T-helper 1 cell treated with Interleukin-12 subunit alpha and Interleukin-12 subunit beta and Interleukin-4 antibody, amounts not matched to agents 30 μg/mL and 1 μg/mL, for 36 hours (primary cell): ENCODE measurements at regions not wholly inside any gene's neighbourhood (a gene's known extent, or its start where the extent isn't known, plus 50 kb on each side); places are given as distances from the start of the nearest gene placed in this dataset.

Experiments used
- H3K27ac Mint-ChIP-seq: one replicate; pipeline ENCODE4 v1.8.0; 2021; ENCODE audit warnings: mild to moderate bottlenecking, mixed read lengths
- H3K27me3 Mint-ChIP-seq: one replicate; pipeline ENCODE4 v1.8.0; 2021; ENCODE audit warnings: low read depth, mixed read lengths
- H3K36me3 Mint-ChIP-seq: one replicate; pipeline ENCODE4 v1.8.0; 2021; ENCODE audit warnings: low read depth, mixed read lengths
- H3K4me1 Mint-ChIP-seq: one replicate; pipeline ENCODE4 v1.8.0; 2021; ENCODE audit warnings: low read depth, mixed read lengths
- H3K4me3 Mint-ChIP-seq: one replicate; pipeline ENCODE4 v1.8.0; 2021; ENCODE audit warnings: mild to moderate bottlenecking, moderate library complexity, mixed read lengths
- H3K9me3 Mint-ChIP-seq: one replicate; pipeline ENCODE4 v1.8.0; 2021; ENCODE audit warnings: mixed read lengths

DNA sequence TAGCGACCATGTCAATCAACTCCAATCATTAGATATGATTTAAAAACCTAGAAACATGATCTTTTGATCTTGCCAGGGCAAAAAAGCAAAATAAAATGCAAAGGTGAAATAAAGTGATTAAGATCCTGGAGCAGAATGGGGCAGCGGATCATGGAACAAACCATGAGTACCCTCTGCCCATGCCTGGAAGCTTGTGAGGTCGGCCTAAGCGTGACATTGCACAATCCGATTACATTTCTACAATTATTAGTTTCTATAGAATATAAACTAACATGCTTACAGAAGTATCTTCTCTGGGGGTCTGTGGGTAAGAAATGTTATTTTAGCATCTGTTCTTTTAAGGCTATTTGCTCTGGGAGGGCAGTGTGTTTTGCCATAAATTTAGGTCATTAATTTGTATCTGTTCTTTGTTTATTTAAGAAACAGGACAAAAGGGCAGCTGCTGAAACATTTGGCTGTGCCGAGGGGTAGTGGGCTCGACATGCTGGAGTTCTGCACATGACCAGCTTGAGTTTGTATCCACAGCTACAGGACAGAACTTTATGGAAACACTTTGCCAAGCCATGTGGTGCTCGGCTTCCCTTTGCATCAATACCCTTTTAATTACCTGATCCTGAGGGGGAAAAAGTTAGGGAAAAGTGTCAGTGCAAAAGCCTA, 55.9 kb downstream of the ZBTB18 start:
- Mint-ChIP-seq H3K27me3 (peaks cover 3% of the 10 kb centered on the region), H3K36me3 (no peaks in the 10 kb centered on the region), H3K27ac (no peak overlapping the region), H3K4me3 (no peak overlapping the region), H3K4me1 (no peaks in the 10 kb centered on the region), H3K9me3 (no peaks in the 10 kb centered on the region)

DNA sequence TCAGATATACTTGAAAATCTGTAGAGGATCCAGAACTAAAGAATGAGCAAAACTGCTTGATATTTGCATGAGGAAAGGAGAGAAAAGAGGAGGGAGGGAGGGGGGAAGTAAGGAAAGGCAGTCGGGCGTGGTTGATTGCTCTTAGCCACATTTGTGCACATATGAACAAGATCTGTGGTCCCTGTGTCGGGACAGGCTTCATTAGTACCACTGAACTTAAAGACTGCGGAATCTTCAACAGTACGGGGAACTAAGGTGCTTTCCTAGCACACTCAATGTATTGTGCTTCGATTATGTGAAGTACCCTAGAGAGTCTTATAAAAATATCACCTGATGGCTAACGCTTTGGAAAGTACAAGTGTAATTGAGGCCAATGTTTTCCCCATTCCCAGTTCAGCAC, 59.9 kb downstream of the ZBTB18 start:
- no peaks in the 10 kb centered on the region for H3K36me3 Mint-ChIP-seq
- H3K27me3 Mint-ChIP-seq, result peaks cover 3% of the 10 kb centered on the region
- H3K27ac Mint-ChIP-seq, result no peak overlapping the region
- H3K9me3 Mint-ChIP-seq, result no peaks in the 10 kb centered on the region
- no peaks in the 10 kb centered on the region for H3K4me1 Mint-ChIP-seq
- H3K4me3 Mint-ChIP-seq, result no peak overlapping the region

DNA sequence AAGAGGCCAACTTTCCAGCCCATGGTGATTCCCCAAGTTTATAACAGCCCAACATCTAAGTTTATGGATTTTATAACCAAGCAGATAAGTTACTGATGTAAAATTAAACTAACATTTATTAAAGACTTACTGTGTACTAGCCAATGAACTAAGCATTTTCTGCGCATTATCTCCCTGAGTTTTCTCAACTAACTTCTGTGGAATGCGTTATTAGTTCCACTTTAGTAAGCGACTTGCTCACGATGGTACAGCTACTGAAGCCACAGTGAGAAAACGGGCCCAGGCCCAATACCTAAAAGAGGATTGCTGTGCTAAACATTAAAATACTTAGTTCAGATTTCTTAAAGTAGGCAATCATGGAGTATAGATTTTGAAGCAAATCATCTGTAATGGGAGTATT, 61.0 kb downstream of the ZBTB18 start:
- Mint-ChIP-seq H3K4me3 (no peak overlapping the region), H3K9me3 (no peaks in the 10 kb centered on the region), H3K4me1 (no peaks in the 10 kb centered on the region), H3K36me3 (no peaks in the 10 kb centered on the region), H3K27ac (no peak overlapping the region), H3K27me3 (peaks cover 3% of the 10 kb centered on the region)

DNA sequence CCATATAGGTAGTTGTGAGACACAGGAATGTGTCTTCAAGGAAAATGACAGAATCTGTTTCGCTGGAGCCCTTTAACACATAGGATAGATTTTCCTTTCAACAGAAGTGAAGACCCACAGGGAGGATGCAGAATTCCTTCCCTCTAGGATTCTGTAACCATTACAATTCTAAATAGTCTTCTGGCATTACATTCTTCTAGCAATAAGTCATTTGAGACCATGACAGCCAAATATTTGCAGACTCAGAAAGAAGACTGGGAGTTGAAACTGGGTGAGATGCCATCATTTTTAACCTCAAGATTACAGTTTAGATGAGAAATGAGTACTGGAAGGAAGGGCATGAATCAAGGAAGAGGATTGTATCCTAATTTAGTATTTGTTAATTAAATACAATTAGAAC, 61.6 kb downstream of the ZBTB18 start:
- Mint-ChIP-seq H3K9me3 (no peaks in the 10 kb centered on the region), H3K27ac (no peak overlapping the region), H3K4me1 (no peaks in the 10 kb centered on the region), H3K27me3 (peaks cover 3% of the 10 kb centered on the region), H3K4me3 (no peak overlapping the region), H3K36me3 (no peaks in the 10 kb centered on the region)

DNA sequence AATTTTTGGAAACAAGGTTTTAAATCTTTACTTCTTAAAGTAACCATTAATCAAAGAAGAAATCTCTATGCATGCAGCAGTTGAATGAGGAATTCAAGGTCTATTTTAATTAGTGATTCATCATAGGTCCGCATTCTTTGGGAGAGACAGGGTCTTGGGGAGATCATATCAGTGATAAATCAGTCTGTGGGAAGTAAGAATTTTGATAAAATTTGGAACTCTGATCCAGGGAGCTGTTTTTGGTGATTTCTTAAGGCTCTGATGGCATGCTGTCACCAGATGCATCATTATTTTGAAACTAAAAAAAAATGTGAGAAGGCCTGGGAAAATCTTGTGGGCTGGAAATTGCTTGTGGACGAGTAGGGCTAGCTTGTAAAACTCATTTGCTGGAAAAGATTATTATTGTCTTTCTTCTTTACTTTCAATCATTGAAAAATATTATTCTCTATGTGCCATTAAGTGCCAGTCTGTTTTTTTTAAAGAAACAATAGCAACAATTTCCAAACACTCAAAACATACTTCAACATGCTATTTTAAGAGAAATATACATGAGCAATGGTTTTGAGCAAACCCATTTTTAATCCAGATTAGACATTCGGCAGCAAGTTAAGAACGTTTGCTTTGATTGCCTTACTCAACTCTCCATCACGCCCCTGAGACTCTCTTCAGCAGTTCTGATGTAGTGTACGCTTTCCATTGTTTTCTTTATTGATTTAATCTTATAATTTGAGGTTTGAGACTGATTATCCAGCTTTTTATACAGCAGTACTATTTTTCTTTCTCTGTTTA, 62.6 kb downstream of the ZBTB18 start:
- Mint-ChIP-seq H3K4me1 (no peaks in the 10 kb centered on the region), H3K36me3 (no peaks in the 10 kb centered on the region), H3K4me3 (no peak overlapping the region), H3K9me3 (no peaks in the 10 kb centered on the region), H3K27me3 (peaks cover 3% of the 10 kb centered on the region), H3K27ac (no peak overlapping the region)

DNA sequence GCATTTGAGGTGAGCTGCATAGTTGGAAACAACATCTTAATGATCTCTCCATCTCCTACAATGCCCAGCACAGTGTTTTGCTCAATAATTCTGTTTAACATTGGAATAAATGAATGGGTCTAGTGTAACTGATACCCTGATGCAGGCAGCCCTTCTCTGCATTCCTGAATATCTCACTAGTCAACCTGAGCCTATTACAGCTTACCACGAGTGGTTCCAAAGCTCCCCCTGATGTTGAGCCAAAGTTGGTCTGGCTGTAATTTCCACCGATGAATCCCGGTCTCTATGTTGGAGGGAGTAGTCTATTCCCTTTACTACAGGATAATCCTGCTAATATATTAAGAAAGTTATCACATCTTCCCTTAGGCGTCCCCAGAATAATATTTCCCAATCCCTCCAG, 63.8 kb downstream of the ZBTB18 start:
- no peaks in the 10 kb centered on the region for H3K9me3 Mint-ChIP-seq
- H3K4me3 Mint-ChIP-seq, result no peak overlapping the region
- no peak overlapping the region for H3K27ac Mint-ChIP-seq
- no peaks in the 10 kb centered on the region for H3K36me3 Mint-ChIP-seq
- no peaks in the 10 kb centered on the region for H3K4me1 Mint-ChIP-seq
- H3K27me3 Mint-ChIP-seq, result peaks cover 2% of the 10 kb centered on the region

DNA sequence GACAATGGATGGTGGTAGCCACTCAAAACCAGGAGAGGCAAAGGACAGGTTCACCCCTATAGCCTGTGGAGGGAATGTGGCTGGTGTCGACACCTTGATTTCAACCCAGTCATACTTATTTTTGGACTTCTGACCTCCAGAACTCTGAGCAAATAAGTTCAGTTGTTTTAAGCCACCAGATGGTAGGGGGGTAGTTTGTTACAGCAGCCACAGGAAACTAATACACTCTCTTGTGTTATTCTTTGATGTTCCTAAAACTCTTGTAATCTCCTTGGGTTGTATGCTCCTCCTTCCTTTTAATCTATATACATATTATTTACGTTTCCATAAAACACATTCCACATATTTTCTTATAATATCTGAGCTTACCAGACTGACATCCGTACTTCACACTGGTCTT, 65.9 kb downstream of the ZBTB18 start:
- H3K9me3 Mint-ChIP-seq, result no peaks in the 10 kb centered on the region
- no peaks in the 10 kb centered on the region for H3K36me3 Mint-ChIP-seq
- H3K4me1 Mint-ChIP-seq, result no peaks in the 10 kb centered on the region
- H3K27ac Mint-ChIP-seq, result no peak overlapping the region
- H3K4me3 Mint-ChIP-seq, result no peak overlapping the region
- no peaks in the 10 kb centered on the region for H3K27me3 Mint-ChIP-seq

DNA sequence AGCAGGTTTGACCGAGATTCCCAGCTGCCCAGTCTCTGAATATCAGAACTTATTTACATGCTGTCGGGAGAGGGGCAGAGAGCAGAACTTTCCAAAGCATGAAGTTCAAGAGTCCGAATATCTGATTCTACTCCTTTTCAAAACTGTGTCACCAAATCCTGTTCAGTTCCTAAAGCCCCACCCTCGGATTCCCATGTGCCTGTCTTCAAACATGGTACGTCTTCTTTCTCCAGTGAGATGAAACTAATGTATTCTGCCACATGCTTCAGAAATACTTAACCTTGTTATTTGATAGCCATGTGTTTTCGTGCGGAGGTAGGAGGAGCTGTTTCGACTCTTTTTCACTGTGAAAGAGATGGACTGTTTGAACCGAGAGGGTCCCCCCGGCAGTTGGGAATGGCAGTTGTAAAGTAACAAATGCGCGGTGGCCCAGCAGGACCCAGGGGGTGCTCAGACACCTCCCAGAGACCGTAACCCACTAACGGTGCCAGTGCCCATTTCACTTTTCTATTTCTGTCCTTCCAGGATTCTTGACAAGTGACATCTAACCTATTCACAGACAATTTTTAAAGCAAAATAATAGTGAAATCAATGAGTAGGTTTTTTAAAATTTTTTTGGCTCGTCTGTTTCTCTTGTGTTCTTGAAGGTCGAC, 67.2 kb downstream of the ZBTB18 start:
- no peaks in the 10 kb centered on the region for H3K27me3 Mint-ChIP-seq
- H3K4me1 Mint-ChIP-seq, result no peaks in the 10 kb centered on the region
- H3K36me3 Mint-ChIP-seq, result no peaks in the 10 kb centered on the region
- no peak overlapping the region for H3K27ac Mint-ChIP-seq
- no peaks in the 10 kb centered on the region for H3K9me3 Mint-ChIP-seq
- no peak overlapping the region for H3K4me3 Mint-ChIP-seq

DNA sequence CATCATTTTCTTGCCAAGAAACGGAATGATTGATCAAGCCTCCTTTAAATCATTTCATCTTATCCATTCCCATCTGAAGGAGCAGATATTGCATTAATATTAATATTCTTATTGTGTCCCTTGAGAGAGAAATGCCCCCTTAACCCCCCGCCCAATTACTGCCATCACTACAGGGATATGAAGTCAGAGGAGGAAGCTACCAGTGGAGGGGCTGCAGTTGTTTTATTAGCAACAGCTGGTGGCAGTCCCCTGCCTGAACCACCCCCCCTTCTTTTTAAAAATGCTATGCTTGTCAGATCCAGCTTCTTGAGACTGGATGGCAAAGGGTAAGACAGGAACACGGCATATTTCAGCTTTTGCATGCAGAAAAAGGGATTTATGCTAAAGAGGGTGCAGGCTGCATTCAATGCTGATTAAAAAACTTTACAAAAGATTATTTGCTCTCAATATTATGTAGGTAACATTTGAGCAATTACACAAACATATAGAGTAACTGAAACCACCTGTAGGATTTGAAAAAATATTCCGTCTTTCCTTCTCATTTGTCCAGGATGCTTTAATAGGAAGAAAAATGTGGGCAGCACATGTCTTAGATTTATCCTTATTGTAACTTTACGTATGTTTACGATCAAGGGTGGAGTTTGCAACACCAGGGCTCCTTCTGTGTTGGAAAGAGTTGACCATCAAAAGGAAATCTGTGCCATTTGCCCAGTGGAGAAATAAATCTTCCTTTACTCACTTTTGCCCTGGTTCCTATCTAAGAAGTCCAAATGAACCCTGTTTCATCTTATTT, 77.7 kb downstream of the ZBTB18 start:
- Mint-ChIP-seq H3K27me3 (peaks cover 5% of the 10 kb centered on the region), H3K4me1 (no peaks in the 10 kb centered on the region), H3K36me3 (no peaks in the 10 kb centered on the region), H3K27ac (no peak overlapping the region), H3K9me3 (no peaks in the 10 kb centered on the region), H3K4me3 (no peak overlapping the region)

DNA sequence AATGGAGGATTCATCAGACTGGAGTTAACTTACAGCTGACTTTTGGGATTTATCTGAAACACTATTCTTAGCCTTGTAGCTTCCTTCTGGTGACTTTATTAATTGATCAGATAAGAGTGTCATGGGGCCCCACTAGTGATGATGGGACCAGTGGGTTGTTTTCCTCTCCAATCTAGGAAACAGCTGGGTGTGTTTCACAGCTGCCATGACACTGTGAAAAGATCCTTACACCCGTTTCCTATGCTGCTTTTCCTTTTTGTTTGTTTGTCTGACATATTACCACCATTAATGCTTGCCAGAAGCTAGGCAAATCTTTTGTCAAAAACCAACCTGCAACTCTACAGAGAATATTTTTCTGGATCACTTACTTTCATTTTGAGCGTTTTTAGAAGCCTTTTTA, 86.2 kb downstream of the ZBTB18 start:
- no peaks in the 10 kb centered on the region for H3K36me3 Mint-ChIP-seq
- peaks cover 8% of the 10 kb centered on the region for H3K4me1 Mint-ChIP-seq
- peak overlapping the region; percentile 57 for H3K4me3 Mint-ChIP-seq
- H3K27ac Mint-ChIP-seq, result no peak overlapping the region
- H3K9me3 Mint-ChIP-seq, result no peaks in the 10 kb centered on the region
- no peaks in the 10 kb centered on the region for H3K27me3 Mint-ChIP-seq

DNA sequence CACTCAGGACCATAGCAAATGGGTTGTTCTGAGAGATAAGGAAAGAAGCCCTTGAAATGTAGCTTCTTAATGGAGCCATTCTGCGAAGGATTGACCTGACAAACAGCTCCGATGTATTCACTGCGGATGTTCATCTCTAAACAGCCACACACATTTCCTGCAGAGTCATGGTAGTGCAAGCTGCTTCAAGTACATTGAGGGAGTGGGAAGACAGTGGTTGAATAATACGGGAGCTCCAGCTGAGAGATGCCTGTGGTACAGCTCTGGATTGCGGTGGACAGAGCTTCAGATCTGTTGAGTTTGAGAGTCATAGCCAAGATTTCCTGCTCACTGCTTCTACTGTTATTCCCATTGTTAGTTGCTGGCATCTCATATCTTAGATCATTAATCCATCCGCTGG, 86.6 kb downstream of the ZBTB18 start:
- Mint-ChIP-seq H3K27ac (no peak overlapping the region), H3K9me3 (no peaks in the 10 kb centered on the region), H3K4me3 (peak overlapping the region; percentile 57), H3K36me3 (no peaks in the 10 kb centered on the region), H3K27me3 (no peaks in the 10 kb centered on the region), H3K4me1 (peaks cover 8% of the 10 kb centered on the region)

DNA sequence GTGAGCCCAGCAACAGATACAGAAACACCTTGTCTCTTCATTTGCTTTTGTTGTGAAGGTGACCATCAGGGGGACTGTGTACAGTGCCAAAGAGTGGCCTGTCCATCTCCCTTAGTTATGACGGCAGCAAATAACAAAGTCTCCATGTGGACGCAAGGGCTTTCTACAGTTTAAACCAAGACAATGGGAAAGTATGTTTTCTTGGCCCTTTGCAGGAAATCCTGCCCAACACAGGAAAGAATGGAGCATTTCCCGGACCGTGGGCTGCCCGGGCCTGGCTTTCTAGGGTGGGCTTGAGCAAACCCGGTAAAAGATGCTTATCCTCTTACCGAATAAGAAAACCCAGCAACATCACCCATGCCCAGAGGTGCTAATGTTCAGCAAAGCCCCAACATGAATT, 87.3 kb downstream of the ZBTB18 start:
- no peaks in the 10 kb centered on the region for H3K9me3 Mint-ChIP-seq
- H3K36me3 Mint-ChIP-seq, result no peaks in the 10 kb centered on the region
- H3K4me3 Mint-ChIP-seq, result no peak overlapping the region
- H3K4me1 Mint-ChIP-seq, result peaks cover 8% of the 10 kb centered on the region
- H3K27me3 Mint-ChIP-seq, result no peaks in the 10 kb centered on the region
- H3K27ac Mint-ChIP-seq, result no peak overlapping the region

DNA sequence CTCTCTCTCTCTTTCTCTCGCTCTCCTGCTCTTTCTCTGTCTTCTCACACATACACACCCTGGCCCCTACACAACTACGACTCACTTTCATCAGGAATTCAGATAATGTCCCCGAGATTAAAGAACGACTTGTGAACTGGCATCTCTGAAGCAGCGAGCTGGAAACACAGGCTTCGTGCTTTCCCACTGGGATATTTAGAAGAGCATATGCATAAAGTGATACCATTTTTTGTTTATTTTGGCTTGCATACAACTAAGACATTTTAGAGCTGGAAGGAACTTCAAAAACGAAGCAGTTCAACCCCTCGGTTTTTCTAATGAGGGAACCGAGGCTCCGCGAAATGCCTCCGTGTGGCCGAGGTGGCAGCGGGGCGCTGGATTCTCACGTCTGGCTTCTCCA, 88.6 kb downstream of the ZBTB18 start:
- no peak overlapping the region for H3K27ac Mint-ChIP-seq
- no peaks in the 10 kb centered on the region for H3K9me3 Mint-ChIP-seq
- H3K27me3 Mint-ChIP-seq, result no peaks in the 10 kb centered on the region
- H3K36me3 Mint-ChIP-seq, result no peaks in the 10 kb centered on the region
- no peak overlapping the region for H3K4me3 Mint-ChIP-seq
- H3K4me1 Mint-ChIP-seq, result peaks cover 8% of the 10 kb centered on the region

DNA sequence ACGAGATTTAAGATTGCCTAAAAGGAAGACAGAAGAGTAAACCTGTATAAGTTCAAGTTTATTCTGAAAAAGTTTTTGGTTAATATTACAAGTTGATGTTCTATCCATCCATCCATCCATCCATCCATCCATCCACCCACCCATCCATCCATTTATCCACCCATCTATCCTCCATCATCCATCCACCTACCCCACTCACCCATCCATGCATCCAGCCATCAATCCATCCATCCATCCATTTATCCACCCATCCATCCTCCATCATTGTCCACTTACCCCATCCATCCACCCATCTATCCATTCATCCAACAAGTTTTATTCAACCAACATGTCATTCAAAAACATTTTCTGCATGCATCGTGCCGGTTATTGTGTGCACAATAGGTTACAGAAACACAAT, 89.3 kb downstream of the ZBTB18 start:
- no peak overlapping the region for H3K27ac Mint-ChIP-seq
- no peaks in the 10 kb centered on the region for H3K9me3 Mint-ChIP-seq
- no peak overlapping the region for H3K4me3 Mint-ChIP-seq

More for the DNA sequence above, 89.3 kb downstream of the ZBTB18 start:
- H3K4me1 Mint-ChIP-seq, result peaks cover 8% of the 10 kb centered on the region
- H3K27me3 Mint-ChIP-seq, result no peaks in the 10 kb centered on the region
- no peaks in the 10 kb centered on the region for H3K36me3 Mint-ChIP-seq
